ENCODE measurements at regions not wholly inside any gene's neighbourhood (a gene's known extent, or its start where the extent isn't known, plus 50 kb on each side); places are given as distances from the start of the nearest gene placed in this dataset.

- Histone ChIP-seq H3K36me3 (ENCODE audit: control insufficient read depth, insufficient read depth, low read length) (no peaks in the 10 kb centered on the region), H3K27me3 (ENCODE audit: control insufficient read depth, insufficient read depth, low read length) (no peaks in the 10 kb centered on the region), H3K4me3 (ENCODE audit: low read depth, low read length) (no peak overlapping the region)
- DNase-seq (ENCODE audit: low read depth) = no peak
- ChIA-PET POLR2A (interaction anchor here (0.9 kb wide), 1 partner anchor 13 kb away, joined by 3 read pairs; no protein-coding TSS in a partner anchor), CTCF (interaction anchor here (1.1 kb wide), 1 partner anchor 47 kb away, joined by 3 read pairs; no protein-coding TSS in a partner anchor)
- TF ChIP-seq CTCF (IDR thresholded peaks at IDR 0.05; ENCODE audit: insufficient read depth, low read depth, low read length) = no peak
Observed at GRCh38 chr2:21270708-21271122, 146.9 kb downstream of the TDRD15 start.

- Histone ChIP-seq H3K36me3 (ENCODE audit: control insufficient read depth, insufficient read depth, low read length) (no peaks in the 10 kb centered on the region), H3K27me3 (ENCODE audit: control insufficient read depth, insufficient read depth, low read length) (no peaks in the 10 kb centered on the region), H3K4me3 (ENCODE audit: low read depth, low read length) (no peak overlapping the region)
- no peak for TF ChIP-seq CTCF (IDR thresholded peaks at IDR 0.05; ENCODE audit: insufficient read depth, low read depth, low read length)
- CTCF ChIA-PET = interaction anchor here (1.4 to 1.5 kb wide), 2 partner anchors 14 to 23 kb away, joined by 4 to 5 read pairs; no protein-coding TSS in a partner anchor
- POLR2A ChIA-PET = no interaction called here
- no peak for DNase-seq (ENCODE audit: low read depth)
Observed at GRCh38 chr2:21276163-21276562, 152.4 kb downstream of the TDRD15 start.

- Histone ChIP-seq H3K27me3 (ENCODE audit: control insufficient read depth, insufficient read depth, low read length) (no peaks in the 10 kb centered on the region), H3K4me3 (ENCODE audit: low read depth, low read length) (no peak overlapping the region), H3K36me3 (ENCODE audit: control insufficient read depth, insufficient read depth, low read length) (no peaks in the 10 kb centered on the region)
- ChIA-PET POLR2A (no interaction called here), CTCF (interaction anchor here (0.6 to 1.5 kb wide), 2 partner anchors 15 to 20 kb away, joined by 3 to 5 read pairs; no protein-coding TSS in a partner anchor)
- no peak for DNase-seq (ENCODE audit: low read depth)
- TF ChIP-seq CTCF (IDR thresholded peaks at IDR 0.05; ENCODE audit: insufficient read depth, low read depth, low read length) = no peak
Observed at GRCh38 chr2:21277068-21278056, 153.6 kb downstream of the TDRD15 start.

- Histone ChIP-seq H3K36me3 (ENCODE audit: control insufficient read depth, insufficient read depth, low read length) (no peaks in the 10 kb centered on the region), H3K4me3 (ENCODE audit: low read depth, low read length) (no peak overlapping the region), H3K27me3 (ENCODE audit: control insufficient read depth, insufficient read depth, low read length) (no peaks in the 10 kb centered on the region)
- ChIA-PET POLR2A (no interaction called here), CTCF (interaction anchor here (2.0 kb wide), 1 partner anchor 10 kb away, joined by 6 read pairs; no protein-coding TSS in a partner anchor)
- no peak for DNase-seq (ENCODE audit: low read depth)
- TF ChIP-seq CTCF (IDR thresholded peaks at IDR 0.05; ENCODE audit: insufficient read depth, low read depth, low read length) = no peak
Observed at GRCh38 chr2:21279525-21279924, 155.8 kb downstream of the TDRD15 start.

DNA sequence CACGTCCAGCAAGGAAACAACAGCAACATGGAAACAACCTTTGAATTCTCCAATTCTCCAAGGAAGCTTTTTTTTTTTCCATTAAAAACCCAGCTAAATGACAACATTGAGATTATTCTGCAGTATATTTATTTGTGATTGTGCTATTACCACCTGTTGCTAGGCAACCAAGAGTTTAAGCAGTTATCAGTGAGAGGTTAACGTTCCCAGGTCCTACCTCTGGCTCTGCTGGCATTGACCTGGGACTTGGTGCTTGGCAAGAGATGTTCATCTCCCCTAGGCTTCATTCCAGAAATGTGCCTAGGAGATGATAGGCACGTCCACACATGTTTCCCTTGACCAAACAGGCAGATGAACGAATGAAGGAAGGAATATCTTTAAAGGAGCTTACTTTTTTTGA, 157.0 kb downstream of the TDRD15 start:
- ChIA-PET POLR2A (no interaction called here), CTCF (interaction anchor here (2.0 kb wide), 1 partner anchor 12 kb away, joined by 6 read pairs; no protein-coding TSS in a partner anchor)
- Histone ChIP-seq H3K4me3 (ENCODE audit: low read depth, low read length) (no peak overlapping the region), H3K36me3 (ENCODE audit: control insufficient read depth, insufficient read depth, low read length) (no peaks in the 10 kb centered on the region), H3K27me3 (ENCODE audit: control insufficient read depth, insufficient read depth, low read length) (no peaks in the 10 kb centered on the region)
- no peak for TF ChIP-seq CTCF (IDR thresholded peaks at IDR 0.05; ENCODE audit: insufficient read depth, low read depth, low read length)
- no peak for DNase-seq (ENCODE audit: low read depth)

All from BJ (cell line).